B cell (primary cell): ENCODE measurements at regions not wholly inside any gene's neighbourhood (a gene's known extent, or its start where the extent isn't known, plus 50 kb on each side); places are given as distances from the start of the nearest gene placed in this dataset.

ENCODE experiments used
- ATAC-seq: fragments of 200-7000 bp; cut with Tn5 transposase; one replicate; pipeline ENCODE4 v1.10.0; 2021; ENCODE audit warnings: low read depth, mild to moderate bottlenecking, moderate number of reproducible peaks, moderate library complexity
- CTCF ChIA-PET: fragments of 350-600 bp; sonication (Branson Sonifier 250); formaldehyde crosslinking; loops from one replicate; lab custom pipeline; 2021; ENCODE audit warnings: antibody characterized with exemption, inconsistent platforms; lab: Charles Lee
- POLR2A ChIA-PET: fragments of 350-600 bp; sonication (Branson Sonifier 250); formaldehyde crosslinking; loops from one replicate; lab custom pipeline; 2021; ENCODE audit warnings: antibody characterized with exemption; lab: Charles Lee
- DNase-seq: peaks from one replicate; pipeline ENCODE4 v3.0.0; 2013
- H2AFZ ChIP-seq: 2 replicates; pipeline ENCODE4 v1.6.1; 2012; ENCODE audit warnings: mild to moderate bottlenecking, low read depth, low read length; ENCODE audit not compliant: insufficient read depth, poor library complexity, severe bottlenecking
- H3K27ac ChIP-seq, 2 donors: 1 replicate in 1 of 2; 2 replicates in 1 of 2; pipeline ENCODE4 v1.5.1; 2012 to 2013; ENCODE audit warnings: low read length in 2 of 2, mild to moderate bottlenecking in 2 of 2, moderate library complexity in 1 of 2
- H3K27me3 ChIP-seq, 4 experiments: fragments of 200-600 bp in 1 of 4; sonication (generic) in 1 of 4; replicated peaks in 1 of 4; 1 replicate in 2 of 4; 2 replicates in 2 of 4; pipeline versions ENCODE4 v1.6.1 to v1.7.0; 2013 to 2016; ENCODE audit warnings: low read length in 3 of 4, mild to moderate bottlenecking in 2 of 4, mixed read lengths in 1 of 4, moderate library complexity in 1 of 4; ENCODE audit not compliant: insufficient read depth in 4 of 4, control insufficient read depth in 3 of 4; ENCODE audit errors: control extremely low read depth in 1 of 4
- H3K36me3 ChIP-seq, 2 experiments: replicated peaks in 1 of 2; 1 replicate in 1 of 2; 2 replicates in 1 of 2; pipeline versions ENCODE4 v1.6.1 to v1.7.1; 2013; ENCODE audit warnings: low read length in 1 of 2; ENCODE audit not compliant: insufficient read depth in 2 of 2, control insufficient read depth in 1 of 2; ENCODE audit errors: control extremely low read depth in 1 of 2, extremely low read depth in 1 of 2
- H3K4me1 ChIP-seq, 2 donors: fragments of 200-600 bp in 1 of 2; sonication (generic) in 1 of 2; 1 replicate in 1 of 2; 2 replicates in 1 of 2; pipeline versions ENCODE4 v1.5.1 to v1.6.1; 2013 to 2017; ENCODE audit warnings: low read length in 2 of 2; ENCODE audit not compliant: control insufficient read depth in 2 of 2, insufficient read depth in 2 of 2
- H3K4me2 ChIP-seq: replicated peaks from 2 replicates; pipeline ENCODE3; 2012; ENCODE audit warnings: mild to moderate bottlenecking, low read depth, low read length; ENCODE audit not compliant: poor library complexity, severe bottlenecking
- H3K4me3 ChIP-seq, 5 experiments: fragments of 200-600 bp in 1 of 5; sonication (generic) in 1 of 5; 1 replicate in 3 of 5; 2 replicates in 2 of 5; pipeline versions ENCODE4 v1.5.1 to v1.7.0; 2011 to 2016; ENCODE audit warnings: low read length in 4 of 5, mild to moderate bottlenecking in 4 of 5, low read depth in 2 of 5, control low read depth in 1 of 5, moderate library complexity in 1 of 5; ENCODE audit not compliant: insufficient read depth in 1 of 5; ENCODE audit errors: control extremely low read depth in 1 of 5, extremely low read depth in 1 of 5
- H3K79me2 ChIP-seq: fragments of 200-600 bp; sonication (generic); one replicate; pipeline ENCODE4 v1.6.0; 2016; ENCODE audit warnings: low read length; ENCODE audit not compliant: control insufficient read depth, insufficient read depth
- H3K9ac ChIP-seq: fragments of 200-600 bp; sonication (generic); 2 replicates; pipeline ENCODE4 v1.6.1; 2017; ENCODE audit warnings: mild to moderate bottlenecking, low read length, moderate library complexity
- H3K9me3 ChIP-seq, 3 donors: one replicate each; pipeline versions ENCODE4 v1.6.1 to v1.7.1; 2013; ENCODE audit warnings: low read length in 2 of 3; ENCODE audit not compliant: control insufficient read depth in 2 of 3, insufficient read depth in 1 of 3; ENCODE audit errors: control extremely low read depth in 1 of 3
- H4K20me1 ChIP-seq: 2 replicates; pipeline ENCODE4 v1.6.0; 2012; ENCODE audit warnings: mild to moderate bottlenecking, low read length; ENCODE audit not compliant: insufficient read depth, control insufficient read depth, poor library complexity, severe bottlenecking
- H3K27ac Mint-ChIP-seq: one replicate; pipeline ENCODE4 v1.8.0; 2021; ENCODE audit warnings: mixed read lengths
- H3K27me3 Mint-ChIP-seq: one replicate; pipeline ENCODE4 v1.8.0; 2021; ENCODE audit warnings: mixed read lengths
- H3K4me1 Mint-ChIP-seq: one replicate; pipeline ENCODE4 v1.8.0; 2021; ENCODE audit warnings: mixed read lengths
- H3K4me3 Mint-ChIP-seq: one replicate; pipeline ENCODE4 v1.8.0; 2021; ENCODE audit warnings: mixed read lengths
- H3K9me3 Mint-ChIP-seq: one replicate; pipeline ENCODE4 v1.8.0; 2022; ENCODE audit warnings: mixed read lengths; ENCODE audit not compliant: insufficient read depth
- WGBS: methylation state at CpG from one replicate; pipeline ENCODE4 v1.1.5; 2013; ENCODE audit warnings: missing lambda C conversion rate; ENCODE audit not compliant: insufficient coverage; 5-methylcytosine and 5-hydroxymethylcytosine counted together
- intact Hi-C: fragments of 100-400 bp; cut with micrococcal nuclease; formaldehyde crosslinking; loops from one replicate; pipeline ENCODE4 v1.10.0; 2022
- TF ChIP-seq, protein P1 (sequence below): fragments of 200-600 bp; IDR thresholded peaks from one replicate; pipeline ENCODE4 v1.8.0; 2022; ENCODE audit warnings: antibody characterized with exemption, mild to moderate bottlenecking

DNA sequence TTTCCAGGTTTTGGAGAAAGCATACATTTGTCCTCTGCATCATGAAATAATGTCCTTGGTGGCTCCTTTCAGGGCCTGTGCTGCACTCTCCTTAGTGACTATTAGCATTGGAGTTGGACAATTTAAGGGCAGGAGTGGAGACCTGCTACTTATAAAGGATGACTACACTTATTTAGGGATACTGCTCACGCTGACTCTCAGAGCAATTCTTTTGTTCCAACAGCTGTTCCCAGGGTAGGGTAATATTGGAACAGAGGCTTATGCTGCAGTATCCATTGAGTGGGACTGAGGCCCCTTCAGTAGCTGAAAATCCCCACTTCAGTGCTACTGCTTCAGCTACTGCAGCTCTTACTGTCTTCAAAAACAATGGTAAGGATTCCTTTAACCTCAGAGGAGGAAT, 84.6 kb downstream of the GPR88 start:
- no peaks in the 10 kb centered on the region for H3K27me3 ChIP-seq
- DNase-seq, result no peak
- Mint-ChIP-seq H3K4me3 (no peak overlapping the region), H3K9me3 (no peaks in the 10 kb centered on the region), H3K27ac (no peak overlapping the region), H3K4me1 (no peaks in the 10 kb centered on the region), H3K27me3 (peaks cover 3% of the 10 kb centered on the region)
- no peak overlapping the region for H3K4me3 ChIP-seq
- no peaks in the 10 kb centered on the region for H3K36me3 ChIP-seq
- ChIA-PET POLR2A (no interaction called here), CTCF (no interaction called here)
- no peak overlapping the region for H3K27ac ChIP-seq
- TF ChIP-seq, protein P1, sequence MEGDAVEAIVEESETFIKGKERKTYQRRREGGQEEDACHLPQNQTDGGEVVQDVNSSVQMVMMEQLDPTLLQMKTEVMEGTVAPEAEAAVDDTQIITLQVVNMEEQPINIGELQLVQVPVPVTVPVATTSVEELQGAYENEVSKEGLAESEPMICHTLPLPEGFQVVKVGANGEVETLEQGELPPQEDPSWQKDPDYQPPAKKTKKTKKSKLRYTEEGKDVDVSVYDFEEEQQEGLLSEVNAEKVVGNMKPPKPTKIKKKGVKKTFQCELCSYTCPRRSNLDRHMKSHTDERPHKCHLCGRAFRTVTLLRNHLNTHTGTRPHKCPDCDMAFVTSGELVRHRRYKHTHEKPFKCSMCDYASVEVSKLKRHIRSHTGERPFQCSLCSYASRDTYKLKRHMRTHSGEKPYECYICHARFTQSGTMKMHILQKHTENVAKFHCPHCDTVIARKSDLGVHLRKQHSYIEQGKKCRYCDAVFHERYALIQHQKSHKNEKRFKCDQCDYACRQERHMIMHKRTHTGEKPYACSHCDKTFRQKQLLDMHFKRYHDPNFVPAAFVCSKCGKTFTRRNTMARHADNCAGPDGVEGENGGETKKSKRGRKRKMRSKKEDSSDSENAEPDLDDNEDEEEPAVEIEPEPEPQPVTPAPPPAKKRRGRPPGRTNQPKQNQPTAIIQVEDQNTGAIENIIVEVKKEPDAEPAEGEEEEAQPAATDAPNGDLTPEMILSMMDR, result no peak
- H3K4me2 ChIP-seq, result no peak overlapping the region
- no peak overlapping the region for H3K9ac ChIP-seq
- intact Hi-C loops, result no loop called here
- no peaks in the 10 kb centered on the region for H3K79me2 ChIP-seq
- H4K20me1 ChIP-seq, result no peaks in the 10 kb centered on the region
- ATAC-seq, result no peak
- H2AFZ ChIP-seq, result no peak overlapping the region
- WGBS, result no CpG with 5 or more reads among the region's 1 CpG
- H3K4me1 ChIP-seq, result no peaks in the 10 kb centered on the region
- no peaks in the 10 kb centered on the region for H3K9me3 ChIP-seq

DNA sequence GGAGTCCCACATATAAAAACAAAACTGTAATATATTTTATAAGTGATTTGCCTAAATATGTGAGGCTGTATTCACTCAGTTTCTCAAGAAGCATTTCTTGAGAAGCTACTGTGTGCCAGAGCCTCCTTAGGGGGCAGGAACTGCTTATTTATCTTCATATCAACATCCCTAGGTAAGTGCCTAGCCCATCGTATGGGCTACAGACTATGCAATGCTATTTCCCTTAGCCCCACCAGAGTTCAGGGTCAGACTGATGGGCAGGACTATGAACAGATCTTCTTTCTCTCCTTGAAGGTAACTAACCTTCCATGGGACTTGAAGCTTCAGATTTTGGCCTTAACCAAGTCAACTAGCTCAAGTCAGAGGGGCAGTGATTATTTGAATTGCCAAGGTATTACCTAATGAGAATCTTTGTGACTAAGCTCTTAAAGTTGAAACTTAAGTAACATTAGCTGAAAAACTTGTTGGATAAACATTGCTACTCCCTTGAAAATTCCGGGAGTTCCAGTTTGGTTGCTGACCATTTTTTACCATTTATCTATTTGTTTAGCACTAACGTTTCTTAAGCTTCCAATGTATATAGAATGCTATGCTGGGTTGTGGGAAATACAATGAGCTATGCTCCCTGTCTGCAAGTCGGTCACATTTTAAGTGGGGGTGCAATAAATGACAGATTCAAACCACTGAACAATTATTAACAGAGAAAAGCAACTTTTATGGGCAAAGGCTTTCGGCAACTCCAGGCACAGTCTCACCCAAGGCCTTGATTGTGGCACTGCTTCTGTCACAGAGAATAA, 85.2 kb downstream of the GPR88 start:
- no peak overlapping the region for H3K9ac ChIP-seq
- no peaks in the 10 kb centered on the region for H3K4me1 ChIP-seq
- CTCF ChIA-PET, result no interaction called here
- Mint-ChIP-seq H3K4me3 (no peak overlapping the region), H3K9me3 (no peaks in the 10 kb centered on the region), H3K27me3 (peaks cover 2% of the 10 kb centered on the region), H3K27ac (no peak overlapping the region), H3K4me1 (no peaks in the 10 kb centered on the region)
- intact Hi-C loops, result no loop called here
- WGBS, result 100% methylated on average over 1 of the region's 5 CpGs
- no peak overlapping the region for H3K27ac ChIP-seq
- H3K79me2 ChIP-seq, result no peaks in the 10 kb centered on the region
- H3K36me3 ChIP-seq, result no peaks in the 10 kb centered on the region
- no peaks in the 10 kb centered on the region for H4K20me1 ChIP-seq
- DNase-seq, result no peak
- H3K4me3 ChIP-seq, result no peak overlapping the region
- H3K9me3 ChIP-seq, result no peaks in the 10 kb centered on the region
- POLR2A ChIA-PET, result no interaction called here
- TF ChIP-seq, protein P1, result no peak
- no peak overlapping the region for H3K4me2 ChIP-seq
- H3K27me3 ChIP-seq, result no peaks in the 10 kb centered on the region
- no peak overlapping the region for H2AFZ ChIP-seq
- no peak for ATAC-seq
